Left colon (tissue), 2 donors: ENCODE measurements at regions not wholly inside any gene's neighbourhood (a gene's known extent, or its start where the extent isn't known, plus 50 kb on each side); places are given as distances from the start of the nearest gene placed in this dataset.

Source experiments
- ATAC-seq: fragments of 200-7000 bp; cut with Tn5 transposase; one replicate; pipeline ENCODE4 v1.9.1; 2020; ENCODE audit warnings: mild to moderate bottlenecking, moderate library complexity
- DNase-seq, 2 donors: peaks; one replicate each; pipeline ENCODE4 v3.0.0-alpha.2; 2020
- intact Hi-C, 2 donors: fragments of 100-400 bp; cut with DNase I in 1 of 2; cut with micrococcal nuclease in 1 of 2; formaldehyde crosslinking; loops; one replicate each; pipeline versions ENCODE4 v1.11.2 to v1.14.0; 2022; cut with DNase I, micrococcal nuclease
- donor health status: DM: no; HTN: no; CAD: no.
- donor health status: DM: yes; HTN: yes; CAD: no.

DNA sequence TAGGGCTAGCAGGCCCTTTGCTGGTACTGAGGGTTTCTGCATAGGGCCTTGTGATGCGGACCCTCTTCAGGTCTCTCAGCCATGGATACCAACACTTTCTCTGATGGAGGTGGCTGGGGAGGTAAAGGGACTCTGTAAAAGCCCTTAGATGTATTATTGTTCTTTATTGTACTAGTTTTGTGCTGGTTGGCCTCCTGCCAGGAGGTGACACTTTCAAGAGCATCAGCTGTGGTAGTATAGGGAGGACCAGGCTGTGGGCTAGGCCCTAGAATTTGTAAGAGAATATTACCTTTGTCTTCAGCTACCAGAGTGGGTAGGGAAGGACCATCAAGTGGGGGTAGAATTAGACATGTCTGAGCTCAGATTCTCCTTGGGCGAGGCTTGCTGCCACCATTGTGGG lies 936.3 kb downstream of the CENPC start:
- ATAC-seq (no peak), DNase-seq (no peak)
- intact Hi-C loops, result no loop called here

DNA sequence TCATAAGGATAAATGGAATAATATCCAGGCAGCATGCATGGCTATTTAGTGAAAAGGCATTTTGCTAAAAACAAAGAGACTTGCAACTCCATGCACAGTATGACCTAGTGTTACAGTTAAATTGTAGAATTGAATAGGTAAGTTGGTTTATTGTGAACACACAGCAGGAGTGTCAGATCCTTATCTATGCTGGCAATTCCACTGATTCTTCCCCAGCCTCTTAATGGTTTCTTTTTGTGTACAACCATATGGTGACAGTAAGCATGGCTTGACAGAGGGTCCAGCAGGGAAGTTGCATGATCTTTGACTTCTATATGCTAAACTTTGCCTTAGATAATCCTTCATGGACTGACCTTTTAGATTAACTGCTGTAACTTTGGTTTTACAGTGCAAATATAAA lies 936.6 kb upstream of the EPHA5 start:
- ATAC-seq, result no peak
- no peak for DNase-seq
- intact Hi-C loops, result no loop called here

DNA sequence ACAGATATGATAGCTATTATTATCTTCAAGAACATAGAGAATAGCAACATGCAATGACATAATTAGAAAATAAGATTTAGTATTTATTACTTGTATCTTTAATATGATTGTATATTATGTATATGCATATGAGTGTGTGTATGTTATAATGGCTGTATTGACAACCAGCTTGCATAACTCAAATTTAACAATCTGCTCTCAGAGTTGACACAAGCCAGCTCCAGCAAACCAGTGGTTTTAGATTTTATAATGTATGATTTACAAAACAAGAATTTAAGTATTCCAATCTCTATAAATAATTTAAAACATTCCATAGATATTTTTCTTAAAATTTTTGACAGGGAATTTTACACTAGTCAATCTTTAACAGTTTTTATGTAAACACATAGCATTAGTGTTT lies 935.9 kb upstream of the EPHA5 start:
- intact Hi-C loops, result no loop called here
- DNase-seq (no peak), ATAC-seq (no peak)

DNA sequence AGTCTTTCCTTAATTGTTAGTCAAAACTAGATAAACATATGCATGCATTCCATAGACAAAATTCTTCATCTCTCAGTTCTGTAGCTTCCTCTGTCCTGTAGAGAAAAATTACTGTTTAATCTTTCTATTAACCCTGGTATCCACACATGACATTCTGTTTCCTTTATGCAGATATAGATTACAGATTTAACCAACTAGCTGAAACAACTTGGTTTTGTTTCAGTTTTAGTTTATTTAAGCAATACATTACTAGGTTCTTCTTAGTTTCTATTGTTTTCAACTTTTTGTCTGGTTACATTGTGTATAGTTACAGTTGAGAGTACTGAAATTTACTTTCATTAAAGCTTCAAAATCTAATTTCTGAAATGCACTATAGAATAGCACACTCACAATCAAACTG lies 933.9 kb upstream of the EPHA5 start:
- ATAC-seq, result no peak
- intact Hi-C loops, result no loop called here
- DNase-seq, result no peak

DNA sequence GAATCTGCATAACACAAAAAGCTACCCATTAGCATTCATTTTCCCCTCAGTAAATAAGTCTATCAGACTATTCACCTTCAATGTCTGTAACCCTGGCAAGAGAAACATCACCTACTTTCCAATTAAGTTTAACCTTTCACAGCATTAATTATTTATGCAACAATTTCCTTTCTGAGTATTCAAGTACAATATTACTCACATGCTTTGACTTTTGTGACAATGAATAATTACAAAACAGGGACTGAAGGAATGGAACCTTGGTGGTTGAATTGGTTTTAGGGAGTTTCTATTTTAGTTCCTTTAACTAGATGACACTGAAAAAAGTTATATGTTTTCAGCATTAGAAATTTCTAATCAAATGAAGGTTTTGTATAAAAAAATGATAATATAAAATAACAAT lies 932.3 kb upstream of the EPHA5 start:
- ATAC-seq, result no peak

DNA sequence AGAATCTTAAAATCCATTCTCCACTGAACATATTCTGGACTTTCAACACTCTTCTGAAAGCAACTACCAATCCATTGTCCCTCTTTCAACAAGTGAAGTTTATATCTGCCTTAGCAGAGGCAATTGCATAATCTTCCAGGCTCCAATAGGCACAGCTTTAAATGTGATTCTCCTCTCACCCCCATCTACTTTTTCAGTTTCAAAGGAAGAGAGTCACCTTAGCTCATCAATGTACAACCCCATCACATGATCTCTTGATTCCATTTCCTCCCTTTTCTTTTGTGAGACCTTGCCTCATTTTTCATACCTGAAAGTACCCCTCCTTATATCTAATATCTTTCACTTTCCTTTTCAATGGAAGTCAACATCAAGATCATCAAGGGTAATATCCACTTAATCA lies 921.7 kb upstream of the EPHA5 start:
- no peak for ATAC-seq
- intact Hi-C loops, result no loop called here

More for the DNA sequence above, 932.3 kb upstream of the EPHA5 start:
- DNase-seq, result no peak
- intact Hi-C loops, result no loop called here

DNA sequence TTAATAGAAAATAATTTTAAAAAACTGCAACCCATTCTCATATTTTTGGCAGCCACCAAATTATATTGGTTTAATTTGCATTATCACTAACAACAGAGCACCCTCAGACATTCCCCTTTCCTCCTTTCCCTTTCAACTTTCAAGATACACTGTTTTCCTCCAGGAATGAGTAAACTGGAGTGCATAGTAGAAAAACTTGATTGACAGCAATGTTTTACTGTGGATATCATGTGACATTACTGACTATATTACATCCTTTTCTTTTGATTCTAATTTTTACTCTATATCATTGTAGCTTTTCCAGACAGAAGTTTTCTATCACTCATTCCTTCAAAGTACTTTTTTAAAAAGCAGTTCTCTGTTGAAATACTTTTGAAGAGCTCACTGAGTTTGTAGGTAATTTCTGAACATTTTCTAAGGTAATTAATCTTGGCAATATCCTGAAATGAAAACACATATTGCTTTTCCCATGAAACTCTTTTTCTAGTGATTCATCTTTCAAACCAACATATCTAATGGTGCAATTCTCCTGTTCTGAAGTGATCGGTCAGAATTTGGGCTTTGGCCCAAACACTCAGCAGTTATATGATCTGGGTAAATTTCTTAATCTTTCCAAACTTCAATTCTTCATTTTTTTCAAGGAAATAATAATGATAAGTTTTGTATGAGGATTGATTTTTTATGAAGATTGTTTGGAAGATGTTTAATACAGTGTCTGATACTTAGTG lies 920.4 kb upstream of the EPHA5 start:
- intact Hi-C loops, result no loop called here
- ATAC-seq, result no peak
- DNase-seq, result no peak

More for the DNA sequence above, 921.7 kb upstream of the EPHA5 start:
- no peak for DNase-seq

DNA sequence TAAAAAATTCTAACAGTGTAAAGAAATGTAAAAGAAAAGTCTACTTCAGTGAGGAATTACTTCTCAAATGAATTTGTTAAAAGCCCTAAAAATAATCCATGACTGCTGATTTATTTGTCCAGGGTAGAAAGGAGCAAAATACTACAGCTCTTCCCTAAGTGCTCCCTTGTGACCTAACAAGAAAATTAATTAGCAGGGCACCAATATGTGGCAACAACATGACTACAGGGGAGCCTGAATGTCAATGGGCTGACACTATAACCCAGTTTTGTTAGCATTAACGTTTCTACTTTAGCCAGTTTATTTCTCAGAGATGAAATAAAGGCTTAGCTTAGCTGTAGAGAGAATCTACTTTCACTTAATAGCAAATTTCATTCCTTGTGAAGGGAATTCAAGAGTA lies 918.9 kb upstream of the EPHA5 start:
- intact Hi-C loops, result no loop called here
- no peak for ATAC-seq
- DNase-seq, result no peak

DNA sequence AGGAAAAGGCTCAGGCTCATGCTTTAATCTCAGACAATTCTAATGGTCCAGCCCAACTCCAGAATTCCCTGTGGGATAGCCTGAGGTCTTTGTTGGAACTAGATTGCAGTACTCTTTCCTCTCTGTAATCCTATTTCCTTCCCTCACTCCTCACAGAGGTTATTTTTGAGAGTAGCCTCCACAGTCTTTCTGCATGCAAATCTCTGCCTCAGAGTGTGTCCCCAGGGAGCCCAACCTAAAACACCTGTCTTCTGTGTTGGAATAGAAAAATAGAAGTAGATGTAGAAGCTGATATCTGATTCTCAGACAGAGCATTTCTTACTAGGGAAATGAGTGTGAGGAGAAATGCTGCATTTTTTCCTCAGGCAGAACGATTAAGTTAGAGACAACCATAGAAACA lies 915.5 kb upstream of the EPHA5 start:
- ATAC-seq (no peak), DNase-seq (no peak)
- intact Hi-C loops, result no loop called here

DNA sequence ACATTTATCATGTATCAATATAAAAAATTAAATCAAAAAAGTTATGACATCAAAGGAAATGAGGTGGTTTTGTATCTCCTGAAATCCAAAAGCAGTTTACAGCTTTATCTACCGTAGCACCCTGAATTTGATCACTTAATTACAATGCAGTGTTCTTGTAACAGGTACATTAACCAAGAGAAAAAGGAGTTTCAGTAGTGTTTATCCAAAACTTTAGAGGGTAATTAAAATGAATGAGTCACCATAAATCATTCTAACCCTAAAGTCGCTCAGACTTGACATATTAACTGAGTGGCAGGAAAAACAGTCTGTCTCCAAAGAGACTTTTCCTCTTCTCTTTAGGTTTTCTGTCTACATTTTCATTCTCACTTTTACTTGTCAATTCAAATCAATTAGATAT lies 907.6 kb upstream of the EPHA5 start:
- ATAC-seq (no peak), DNase-seq (no peak)
- intact Hi-C loops, result no loop called here

DNA sequence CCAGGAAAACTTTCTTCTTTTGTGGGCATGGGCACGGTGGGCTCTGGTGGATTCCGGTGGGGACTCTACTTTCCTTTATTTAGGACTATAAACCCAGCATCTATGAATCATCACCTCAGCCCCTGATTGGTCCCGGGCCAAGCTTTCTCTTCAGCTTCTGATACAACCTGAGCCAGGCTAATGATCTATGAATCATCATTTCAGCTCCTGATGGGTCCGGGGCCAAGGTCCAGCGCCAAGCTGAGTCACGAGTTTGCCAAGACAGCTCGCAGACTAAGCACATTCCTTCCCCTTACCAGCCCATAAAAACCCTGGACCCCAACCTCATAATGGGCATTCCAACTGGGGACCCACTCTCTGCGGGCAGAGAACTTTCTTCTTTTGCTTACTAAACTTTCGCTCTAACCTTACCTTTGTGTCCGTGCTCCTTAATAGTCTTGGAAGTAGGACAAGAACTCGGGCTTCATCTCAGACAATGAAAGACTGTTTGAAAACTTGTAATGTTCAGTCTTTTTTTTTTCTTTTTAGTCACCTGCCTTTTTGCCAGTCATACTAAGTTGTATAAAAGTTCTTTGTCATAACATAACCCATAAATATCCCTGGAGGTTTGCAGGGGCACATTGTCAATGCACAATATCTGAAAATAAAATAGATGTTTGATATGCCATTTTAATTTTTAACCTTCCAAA lies 904.9 kb upstream of the EPHA5 start:
- no peak for ATAC-seq
- intact Hi-C loops, result no loop called here
- DNase-seq, result no peak

DNA sequence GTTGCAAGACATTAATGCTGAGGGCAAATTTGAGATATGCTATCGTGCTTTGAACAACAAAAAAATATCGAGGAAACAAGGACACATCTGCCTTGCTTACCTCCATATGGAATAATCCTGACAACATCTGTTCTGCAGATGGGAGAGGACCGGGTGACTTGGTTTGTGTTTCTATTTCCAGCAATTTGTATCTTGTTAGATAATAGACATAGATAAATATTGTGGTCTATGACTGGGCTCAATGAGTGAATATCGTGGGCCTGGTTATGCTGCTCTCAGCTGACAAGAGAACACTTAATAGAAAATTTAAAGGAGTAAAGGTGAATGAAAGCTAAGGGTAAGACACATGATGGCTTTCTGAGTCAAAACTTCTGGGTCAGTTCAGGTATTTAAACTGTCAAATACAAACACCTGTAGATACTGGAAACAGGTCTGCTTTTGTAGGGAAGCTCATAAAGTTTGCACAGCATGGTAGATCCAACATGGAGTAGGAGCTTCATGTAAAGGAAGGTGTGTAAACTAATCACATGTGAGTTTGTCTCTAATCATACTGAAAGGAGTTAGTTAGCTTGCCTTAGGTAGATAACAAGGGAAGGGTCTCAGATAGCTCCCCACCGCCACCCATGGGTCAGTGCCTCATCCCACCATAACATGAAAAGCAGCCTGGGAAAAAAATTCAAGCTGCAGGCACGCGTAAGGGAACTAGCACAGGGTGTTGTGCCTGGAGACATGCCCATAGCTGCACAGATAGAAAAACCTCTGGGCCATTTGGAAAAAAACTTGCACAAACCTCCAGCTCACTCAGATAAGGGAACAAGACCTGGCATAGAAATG lies 904.1 kb upstream of the EPHA5 start:
- intact Hi-C loops, result no loop called here
- no peak for ATAC-seq
- DNase-seq, result no peak

DNA sequence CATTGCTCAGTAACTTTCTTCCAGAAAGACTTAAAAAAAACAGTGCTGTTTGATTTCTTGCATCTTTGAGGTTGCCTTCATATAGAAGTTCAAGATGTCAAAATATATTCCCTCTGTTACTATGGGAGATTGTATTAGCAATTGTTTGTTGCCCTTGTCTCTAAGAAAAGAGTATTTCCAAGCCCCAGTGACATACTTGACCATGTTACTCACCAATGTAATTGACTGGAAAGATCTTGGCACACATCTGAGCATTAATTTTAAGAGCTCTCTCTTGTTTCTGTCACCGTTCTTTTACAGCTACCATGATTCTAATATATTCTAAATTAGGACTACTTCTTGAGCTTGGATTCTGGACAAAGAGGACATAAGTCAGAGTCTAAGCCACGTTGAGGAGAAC lies 902.7 kb upstream of the EPHA5 start:
- no peak for ATAC-seq
- intact Hi-C loops, result no loop called here
- no peak for DNase-seq

DNA sequence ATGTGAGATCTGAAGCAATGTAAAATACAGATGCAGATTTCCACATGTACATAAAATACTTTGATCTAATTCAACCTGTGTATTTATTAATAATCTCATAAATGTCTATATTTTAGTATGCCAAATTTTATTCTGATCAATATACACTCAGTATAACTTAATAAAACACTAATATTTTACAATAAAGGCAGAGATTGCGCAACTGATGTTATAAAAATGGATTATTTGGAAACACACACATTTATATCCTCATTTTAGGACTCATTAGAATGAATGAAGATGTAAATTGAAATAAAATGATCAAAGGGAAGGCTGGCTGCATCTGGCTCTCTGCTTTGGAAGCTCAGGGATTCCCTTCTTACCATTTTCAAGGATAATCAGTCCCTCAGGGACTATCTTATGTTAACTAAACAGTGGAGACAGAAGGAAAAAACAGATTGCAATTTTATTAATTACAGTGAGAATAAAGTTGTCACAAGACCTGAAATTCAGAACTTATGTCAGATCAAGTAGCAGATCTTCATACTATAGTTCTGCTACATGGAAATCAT lies 900.9 kb upstream of the EPHA5 start:
- intact Hi-C loops, result no loop called here
- DNase-seq (no peak), ATAC-seq (no peak)

DNA sequence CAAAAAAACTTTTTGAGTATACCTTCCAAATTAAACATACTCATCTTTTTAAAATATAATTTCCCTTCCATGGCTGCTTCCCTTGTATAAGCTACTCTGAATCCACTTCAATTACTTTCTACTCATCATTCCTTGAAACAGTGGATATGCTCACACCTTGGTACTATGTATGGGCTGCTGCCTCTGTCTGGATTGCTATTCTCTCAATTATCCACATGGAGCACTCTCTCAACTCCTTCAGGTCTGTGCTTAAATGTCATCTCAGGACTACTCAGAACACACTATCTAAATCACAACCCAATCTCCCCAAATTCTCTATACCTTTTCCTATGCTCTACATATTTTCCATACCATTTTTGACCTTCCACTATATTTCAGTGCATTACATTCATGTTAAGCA lies 898.9 kb upstream of the EPHA5 start:
- ATAC-seq, result no peak
- intact Hi-C loops, result no loop called here

DNA sequence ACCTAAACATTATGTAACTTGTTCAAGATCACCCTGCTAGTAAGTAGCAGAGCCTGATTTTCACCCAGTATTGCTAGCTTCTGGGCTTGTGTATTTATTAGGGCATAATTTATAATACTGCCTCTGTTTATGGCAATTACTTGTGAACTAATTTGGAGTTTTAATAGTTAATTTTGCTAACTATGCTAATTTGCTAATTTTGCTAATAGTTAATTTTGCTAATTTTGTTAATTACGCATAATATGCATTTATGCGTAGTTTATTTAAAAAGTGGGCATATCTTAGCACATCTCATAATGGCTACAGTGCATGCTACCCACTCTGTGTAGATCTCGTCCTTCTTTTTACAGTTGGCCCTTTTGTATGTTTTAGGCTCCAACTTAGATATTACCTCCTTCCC lies 898.1 kb upstream of the EPHA5 start:
- intact Hi-C loops, result no loop called here
- DNase-seq (no peak), ATAC-seq (no peak)

More for the DNA sequence above, 898.9 kb upstream of the EPHA5 start:
- DNase-seq, result no peak

DNA sequence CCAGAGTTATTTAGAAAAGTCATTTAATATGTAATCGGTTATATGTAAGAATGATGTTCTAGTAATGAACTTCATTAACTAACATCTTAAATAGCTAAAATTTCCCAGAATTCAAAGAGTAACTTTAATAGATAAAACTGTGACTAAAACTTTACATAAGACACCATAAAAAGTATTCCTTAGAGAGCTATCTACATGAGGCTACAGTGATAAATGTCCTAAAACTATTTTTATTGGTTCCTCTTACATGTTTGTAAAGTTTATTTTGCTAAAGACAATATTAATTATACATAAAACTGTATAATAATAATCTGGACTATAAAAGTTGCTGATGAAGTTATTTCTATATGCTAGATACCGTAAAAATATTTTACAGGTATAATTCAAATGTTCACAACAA lies 897.7 kb upstream of the EPHA5 start:
- no peak for ATAC-seq
- intact Hi-C loops, result no loop called here
- no peak for DNase-seq

DNA sequence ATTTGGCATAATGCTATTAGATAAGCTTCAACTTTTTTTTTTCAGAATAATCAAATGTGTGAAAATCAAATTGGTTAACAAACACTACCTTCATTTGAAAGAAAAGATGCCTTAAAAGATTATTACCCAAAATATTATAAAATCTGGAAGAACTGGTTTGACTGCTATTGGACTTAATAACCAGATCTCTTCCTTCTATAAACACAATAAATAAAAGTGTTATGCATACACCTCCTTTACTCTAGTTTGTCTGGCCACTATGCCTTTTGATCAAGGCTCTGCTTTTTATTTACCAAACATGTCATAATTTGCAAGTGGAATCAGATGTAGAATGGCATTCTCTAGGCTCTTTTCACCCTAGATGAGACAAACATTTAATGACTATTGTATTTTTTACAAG lies 897.3 kb upstream of the EPHA5 start:
- intact Hi-C loops, result no loop called here
- no peak for ATAC-seq

DNA sequence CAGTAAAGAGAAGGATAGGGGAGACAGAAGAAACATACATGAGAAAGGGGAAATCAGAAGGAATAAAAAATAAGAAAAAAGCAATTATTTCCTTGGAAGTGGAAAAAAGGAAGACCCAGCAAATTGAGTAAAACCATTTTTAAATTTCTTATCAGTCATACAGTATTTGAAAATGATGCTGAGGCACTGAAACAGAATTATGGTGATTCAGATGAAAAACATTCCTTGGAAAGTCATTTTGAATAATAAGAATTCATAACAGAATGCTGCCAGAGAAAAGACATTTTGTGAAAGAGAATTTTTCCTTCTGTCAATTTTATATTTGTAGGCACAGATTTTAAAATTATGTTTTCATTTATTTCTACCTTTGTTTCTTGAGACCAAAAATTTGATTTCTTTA lies 895.5 kb upstream of the EPHA5 start:
- DNase-seq (no peak), ATAC-seq (no peak)
- intact Hi-C loops, result no loop called here

More for the DNA sequence above, 897.3 kb upstream of the EPHA5 start:
- DNase-seq, result no peak
